Retina (tissue), 1 donor: ENCODE measurements at regions not wholly inside any gene's neighbourhood (a gene's known extent, or its start where the extent isn't known, plus 50 kb on each side); places are given as distances from the start of the nearest gene placed in this dataset.
"Not testable (repeated sequence)": the region's sequence is repeated elsewhere in the genome, so short reads cannot be mapped to it uniquely, and the experiment has no call there.

Experiments
- DNase-seq: peaks from one replicate; pipeline ENCODE4 v3.0.0-alpha.2; 2016

DNA sequence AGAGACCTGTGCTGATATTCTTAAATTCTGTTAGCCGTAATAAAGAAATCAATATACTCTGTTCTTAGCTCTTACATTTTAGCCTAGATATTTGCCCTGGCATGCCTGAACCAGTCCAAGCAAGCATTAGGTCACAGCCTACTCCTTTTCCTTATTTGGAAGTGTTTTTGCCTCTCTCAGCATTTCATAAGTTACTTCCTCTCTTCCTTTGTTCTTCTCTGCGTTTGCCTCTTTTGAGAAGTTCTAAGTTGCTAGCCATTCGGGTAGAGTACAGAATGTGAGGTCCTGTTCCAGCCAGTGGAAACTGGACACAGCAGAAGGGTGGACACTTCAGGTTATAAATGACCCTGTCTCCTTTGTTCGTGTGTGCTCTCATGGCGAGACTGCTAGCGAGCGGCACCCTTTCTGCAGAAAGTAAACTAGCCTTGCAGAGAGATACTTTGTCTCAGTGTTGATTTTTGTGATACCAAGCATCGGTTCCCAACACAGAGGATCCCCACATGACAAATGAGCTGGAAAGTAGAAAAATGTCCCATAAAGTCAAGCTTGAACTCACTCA, 75.0 kb upstream of the FAM153A start:
- DNase-seq: not testable (repeated sequence)

DNA sequence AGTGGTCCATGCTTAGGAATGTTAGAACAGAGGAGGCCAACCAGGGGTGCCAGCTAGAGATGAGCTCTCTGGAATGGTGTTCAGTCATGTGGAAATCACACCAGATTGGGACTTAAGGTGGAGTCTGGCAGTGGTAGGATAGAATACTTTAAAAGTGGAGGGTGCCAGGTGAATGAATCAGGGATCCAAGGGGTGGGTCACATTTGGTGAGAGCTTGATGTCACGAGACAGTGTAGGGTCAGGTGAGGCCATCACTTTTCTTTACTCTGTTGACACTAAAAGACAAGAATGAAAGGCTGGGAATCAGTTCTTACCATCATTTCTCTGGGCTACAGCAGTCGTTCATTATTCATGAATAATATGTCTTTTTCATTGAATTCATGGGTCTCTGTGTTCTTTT, 73.8 kb upstream of the FAM153A start:
- DNase-seq: not testable (repeated sequence)

DNA sequence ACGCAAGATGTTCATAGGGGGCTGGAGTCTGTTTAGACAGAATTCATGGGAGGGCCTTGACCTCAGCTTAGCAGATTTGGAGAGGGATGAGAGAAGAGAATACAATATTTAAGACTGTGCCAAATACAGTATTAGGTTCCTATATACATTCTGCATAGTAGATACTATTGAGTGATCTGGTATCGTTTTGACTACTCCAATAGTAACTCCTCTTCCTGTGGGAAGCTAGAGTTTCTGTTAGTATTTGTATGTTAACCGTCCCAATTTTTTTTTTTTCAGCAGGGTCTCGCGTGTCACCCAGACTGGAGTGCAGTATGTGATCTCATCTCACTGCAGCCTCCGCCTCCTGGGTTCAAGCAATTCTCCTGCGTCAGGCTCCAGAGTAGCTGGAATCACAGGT, 65.2 kb upstream of the FAM153A start:
- not testable (repeated sequence) for DNase-seq

DNA sequence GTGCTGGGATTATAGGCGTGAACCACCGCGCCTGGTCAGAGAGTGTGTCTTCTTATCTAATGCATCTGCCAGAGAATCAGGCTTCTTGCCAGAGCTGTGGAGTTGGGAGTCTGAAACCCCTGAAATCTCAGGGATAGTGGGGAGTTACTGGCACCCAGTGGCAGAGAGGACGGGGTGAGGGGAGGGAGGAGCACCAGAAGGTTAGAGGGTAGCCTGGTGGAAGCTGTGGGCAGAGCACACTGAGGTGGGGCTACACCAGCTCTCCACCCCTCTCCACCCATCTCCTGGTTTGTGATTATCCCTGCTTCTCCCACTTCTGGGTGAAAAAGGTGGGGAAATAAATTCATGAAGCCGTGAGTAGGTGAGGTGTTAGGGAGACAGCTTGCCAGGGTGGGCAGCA, 63.9 kb upstream of the FAM153A start:
- not testable (repeated sequence) for DNase-seq

DNA sequence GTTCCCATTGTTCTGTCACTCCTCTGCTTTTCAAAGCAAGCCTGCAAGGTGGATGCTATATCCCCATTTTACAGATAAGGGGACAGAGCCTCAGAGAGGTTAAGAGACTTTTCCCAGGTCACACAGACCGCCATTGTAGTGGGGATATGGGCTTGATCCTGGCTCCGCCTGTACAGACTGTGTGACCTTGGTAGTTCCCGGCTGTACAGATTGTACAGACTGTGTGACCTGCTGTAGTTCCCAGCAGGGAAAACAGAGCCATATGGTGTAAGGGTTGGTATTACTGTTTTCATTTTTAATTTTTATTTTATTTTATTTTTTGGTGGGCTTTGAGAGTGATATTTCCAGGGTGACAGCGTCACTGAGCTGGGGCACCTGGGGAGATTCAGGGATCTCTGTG, 63.2 kb upstream of the FAM153A start:
- not testable (repeated sequence) for DNase-seq

DNA sequence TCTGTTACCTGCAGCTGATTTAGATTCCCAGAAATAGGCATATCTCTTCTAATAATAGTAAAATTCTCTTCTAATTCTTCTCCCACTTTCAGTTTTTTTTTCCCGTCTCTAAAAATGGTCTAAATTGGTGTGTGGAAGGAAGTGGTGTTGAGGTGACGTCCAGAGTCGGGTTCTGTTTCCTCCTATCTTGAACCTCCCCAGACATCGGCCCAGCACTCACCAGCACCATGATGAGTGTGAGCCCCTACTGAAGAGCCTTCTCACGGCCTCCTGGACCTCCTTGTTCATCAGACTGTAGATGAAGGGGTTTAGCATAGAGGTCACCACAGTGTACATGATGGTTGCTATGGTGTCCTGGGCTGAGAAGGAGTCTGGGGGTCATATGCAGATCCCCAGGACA, 53.5 kb upstream of the FAM153A start:
- DNase-seq: not testable (repeated sequence)
